Endothelial cell of umbilical vein (primary cell): ENCODE measurements at regions not wholly inside any gene's neighbourhood (a gene's known extent, or its start where the extent isn't known, plus 50 kb on each side); places are given as distances from the start of the nearest gene placed in this dataset.

Experiments used
- BruUV-seq: library from RNA; stranded (reverse); fragments of 400-500 nt; replicated peaks from 2 replicates; lab custom pipeline; 2021; lab: Mats Ljungman, UMichigan
- CTCF ChIA-PET: fragments of 300-600, 350-600 bp; sonication (Branson Sonifier 250); formaldehyde crosslinking; loops from one replicate; lab custom pipeline; 2021; ENCODE audit warnings: antibody characterized with exemption, inconsistent platforms; lab: Charles Lee
- POLR2A ChIA-PET: fragments of 300-600, 350-600 bp; sonication (Branson Sonifier 250); formaldehyde crosslinking; loops from one replicate; lab custom pipeline; 2021; ENCODE audit warnings: antibody characterized with exemption, inconsistent platforms; lab: Charles Lee
- DNase-seq: peaks from one replicate; pipeline ENCODE4 v3.0.0-alpha.2; 2011; ENCODE audit warnings: low read depth, low spot score
- FAIRE-seq: peaks from 2 replicates; lab custom pipeline; 2011; peaks lifted over from hg19 to GRCh38; lab: Jason Lieb, UNC
- H2AFZ ChIP-seq: 2 replicates; pipeline ENCODE4 v1.6.0; 2012; ENCODE audit warnings: low read depth, low read length, control low read depth, inconsistent platforms
- H3K27ac ChIP-seq: 2 replicates; pipeline ENCODE4 v1.5.1; 2011; ENCODE audit warnings: low read depth, mild to moderate bottlenecking, control low read depth, low read length, moderate library complexity; ENCODE audit not compliant: insufficient read depth
- H3K27me3 ChIP-seq, 2 experiments: 2 replicates each; pipeline versions ENCODE4 v1.6.0 to v1.6.1; 2011; ENCODE audit warnings: low read length in 2 of 2, mixed read lengths in 1 of 2; ENCODE audit not compliant: control insufficient read depth in 2 of 2, insufficient read depth in 2 of 2
- H3K36me3 ChIP-seq, 2 experiments: 2 replicates in 1 of 2; 3 replicates in 1 of 2; pipeline ENCODE4 v1.5.1; 2011; ENCODE audit warnings: low read length in 2 of 2, mild to moderate bottlenecking in 1 of 2, moderate library complexity in 1 of 2; ENCODE audit not compliant: control insufficient read depth in 2 of 2, insufficient read depth in 2 of 2; ENCODE audit errors: extremely low read depth in 1 of 2
- H3K4me1 ChIP-seq: 3 replicates; pipeline ENCODE4 v1.5.1; 2011; ENCODE audit warnings: mild to moderate bottlenecking, low read length; ENCODE audit not compliant: control insufficient read depth, insufficient read depth; ENCODE audit errors: extremely low read depth
- H3K4me2 ChIP-seq: 2 replicates; pipeline ENCODE4 v1.6.1; 2011; ENCODE audit warnings: low read length, control low read depth, mixed read lengths; ENCODE audit not compliant: insufficient read depth
- H3K4me3 ChIP-seq, 3 experiments: fragments of 200-600 bp in 1 of 3; sonication (generic), shearing (Covaris generic) in 1 of 3; replicated peaks in 1 of 3; 2 replicates each; pipeline ENCODE4 v1.5.1; 2011 to 2016; ENCODE audit warnings: control low read depth in 3 of 3, low read length in 3 of 3, mild to moderate bottlenecking in 2 of 3, inconsistent platforms in 1 of 3, low read depth in 1 of 3, moderate library complexity in 1 of 3; ENCODE audit not compliant: insufficient read depth in 1 of 3
- H3K79me2 ChIP-seq: 2 replicates; pipeline ENCODE4 v1.6.0; 2012; ENCODE audit warnings: low read length, inconsistent platforms; ENCODE audit not compliant: control insufficient read depth, insufficient read depth
- H3K9ac ChIP-seq: replicated peaks from 2 replicates; pipeline ENCODE3; 2011; ENCODE audit warnings: low read length, control low read depth; ENCODE audit not compliant: insufficient read depth; ENCODE audit errors: extremely low read depth
- H3K9me1 ChIP-seq: replicated peaks from 3 replicates; pipeline ENCODE4 v1.6.0; 2011; ENCODE audit warnings: mild to moderate bottlenecking, low read length; ENCODE audit not compliant: control insufficient read depth, insufficient read depth; ENCODE audit errors: extremely low read depth
- H3K9me3 ChIP-seq: replicated peaks from 2 replicates; pipeline ENCODE4 v1.5.1; 2012; ENCODE audit warnings: low read length, inconsistent platforms; ENCODE audit not compliant: control insufficient read depth, insufficient read depth
- H4K20me1 ChIP-seq: replicated peaks from 2 replicates; pipeline ENCODE3; 2011; ENCODE audit warnings: mild to moderate bottlenecking, low read length; ENCODE audit not compliant: control insufficient read depth, insufficient read depth; ENCODE audit errors: extremely low read depth
- CTCF ChIP-seq, 2 donors: IDR thresholded peaks; 1 replicate in 1 of 2; 2 replicates in 1 of 2; pipeline ENCODE4 v1.5.1; 2011; ENCODE audit warnings: low read length in 2 of 2, mild to moderate bottlenecking in 2 of 2, moderate library complexity in 2 of 2, control low read depth in 1 of 2, inconsistent platforms in 1 of 2, low read depth in 1 of 2; ENCODE audit not compliant: insufficient read depth in 1 of 2; ENCODE audit errors: extremely low read depth in 1 of 2
- EZH2 ChIP-seq: IDR thresholded peaks from 2 replicates; pipeline ENCODE4 v1.6.1; 2012; ENCODE audit warnings: borderline replicate concordance, low read depth, mild to moderate bottlenecking, moderate library complexity, low read length, inconsistent platforms; ENCODE audit not compliant: severe bottlenecking
- FOS ChIP-seq: IDR thresholded peaks from 2 replicates; pipeline ENCODE4 v1.6.1; 2011; ENCODE audit warnings: mild to moderate bottlenecking, low read length, moderate library complexity, borderline replicate concordance; ENCODE audit not compliant: insufficient read depth
- GATA2 ChIP-seq: IDR thresholded peaks from 2 replicates; pipeline ENCODE4 v1.7.0; 2011; ENCODE audit warnings: low read depth, mild to moderate bottlenecking, moderate library complexity, mixed read lengths, low read length; ENCODE audit not compliant: insufficient read length, insufficient read depth
- JUN ChIP-seq: IDR thresholded peaks from 2 replicates; pipeline ENCODE4 v1.6.1; 2011; ENCODE audit warnings: borderline replicate concordance, low read depth; ENCODE audit not compliant: insufficient read length, insufficient read depth
- MAX ChIP-seq: IDR thresholded peaks from 2 replicates; pipeline ENCODE4 v1.6.1; 2011; ENCODE audit not compliant: insufficient read depth, insufficient read length
- MYC ChIP-seq: IDR thresholded peaks from one replicate; pipeline ENCODE4 v1.6.1; 2011; ENCODE audit warnings: mild to moderate bottlenecking, low read depth, low read length
- POLR2A ChIP-seq: IDR thresholded peaks from 2 replicates; pipeline ENCODE4 v1.6.1; 2012; ENCODE audit warnings: low read depth, mild to moderate bottlenecking, control low read depth, low read length
- POLR2AphosphoS5 ChIP-seq: IDR thresholded peaks from 2 replicates; pipeline ENCODE4 v1.6.1; 2012; ENCODE audit warnings: low read depth, mild to moderate bottlenecking, control low read depth, low read length, moderate library complexity; ENCODE audit not compliant: insufficient read depth
- dilution Hi-C: fragments of 300-500 bp; cut with MboI; formaldehyde crosslinking; loops from one replicate; pipeline ENCODE4 v1.15.0; 2019; ENCODE audit warnings: low sequenced_read_pairs; ENCODE audit not compliant: extremely low pct_ligation_motif_present
- intact Hi-C: fragments of 100-400 bp; cut with micrococcal nuclease; formaldehyde crosslinking; loops from one replicate; pipeline ENCODE4 v1.10.0; 2022

- FAIRE-seq, result no peak
- Histone ChIP-seq H3K9me3 (no peaks in the 10 kb centered on the region), H3K4me2 (no peak overlapping the region), H2AFZ (no peak overlapping the region), H3K27me3 (no peaks in the 10 kb centered on the region), H3K9me1 (no peaks in the 10 kb centered on the region), H3K4me1 (no peaks in the 10 kb centered on the region), H3K79me2 (no peaks in the 10 kb centered on the region), H3K36me3 (no peaks in the 10 kb centered on the region), H3K9ac (no peak overlapping the region), H4K20me1 (no peaks in the 10 kb centered on the region), H3K4me3 (no peak overlapping the region), H3K27ac (no peak overlapping the region)
- intact Hi-C loops (no loop called here), dilution Hi-C loops (no loop called here)
- DNase-seq, result no peak
- no peak for TF ChIP-seq EZH2
- TF ChIP-seq CTCF (IDR thresholded peaks at IDR 0.05; ENCODE audit: extremely low read depth in 1 of 2, insufficient read depth in 1 of 2, low read depth in 1 of 2, low read length in 2 of 2), result no peak
- TF ChIP-seq POLR2A, result no peak
- TF ChIP-seq MYC, result no peak
- TF ChIP-seq FOS, result no peak
- no peak for TF ChIP-seq JUN
- no peak for TF ChIP-seq POLR2AphosphoS5
- no peak for TF ChIP-seq MAX
- TF ChIP-seq GATA2, result no peak
- ChIA-PET POLR2A (no interaction called here), CTCF (no interaction called here)
- no TSS peak for BruUV-seq
Observed at GRCh38 chr2:35822716-35823115, 532.9 kb upstream of the CRIM1 start.
